ENCODE measurements at regions not wholly inside any gene's neighbourhood (a gene's known extent, or its start where the extent isn't known, plus 50 kb on each side); places are given as distances from the start of the nearest gene placed in this dataset.

GRCh38 chr1:239906394-239906793 is 185.3 kb upstream of the FMN2 start:
- no peaks in the 10 kb centered on the region for H3K9me2 ChIP-seq (replicated peaks; ENCODE audit: insufficient read depth)
- no peaks in the 10 kb centered on the region for H3K79me2 ChIP-seq
- no peaks in the 10 kb centered on the region for H4K20me1 ChIP-seq (ENCODE audit: insufficient read depth, poor library complexity, severe bottlenecking)
- DNase-seq (ENCODE audit: low spot score): no peak
- H3K9me3 ChIP-seq (ENCODE audit: low read depth): no peaks in the 10 kb centered on the region
- no peak overlapping the region for H2AFZ ChIP-seq
- H3K27me3 ChIP-seq: no peaks in the 10 kb centered on the region
- H3K36me3 ChIP-seq (replicated peaks; ENCODE audit: insufficient read depth, low read depth): no peaks in the 10 kb centered on the region
- TF ChIP-seq EZH2 (IDR thresholded peaks at IDR 0.05; ENCODE audit: borderline replicate concordance) (no peak), EZH2phosphoT487 (IDR thresholded peaks at IDR 0.05; ENCODE audit: low read depth, severe bottlenecking, unreplicated experiment) (no peak), CTCF (IDR thresholded peaks at IDR 0.05; ENCODE audit: poor library complexity) (no peak)
- no peak overlapping the region for H3K27ac ChIP-seq
- no peak overlapping the region for H3K4me2 ChIP-seq
- H3K4me3 ChIP-seq: no peak overlapping the region
- WGBS (ENCODE audit: low lambda C conversion rate, missing lambda C conversion rate): 75% methylated on average over 5 of the region's 5 CpGs
- no peaks in the 10 kb centered on the region for H3K4me1 ChIP-seq (ENCODE audit: insufficient read depth)

- DNase-seq (ENCODE audit: low spot score): peak; percentile 73
- Histone ChIP-seq H3K79me2 (no peaks in the 10 kb centered on the region), H3K4me1 (ENCODE audit: insufficient read depth) (no peaks in the 10 kb centered on the region), H3K36me3 (replicated peaks; ENCODE audit: insufficient read depth, low read depth) (no peaks in the 10 kb centered on the region), H3K27me3 (no peaks in the 10 kb centered on the region), H3K4me3 (no peak overlapping the region), H3K9me2 (replicated peaks; ENCODE audit: insufficient read depth) (no peaks in the 10 kb centered on the region), H2AFZ (no peak overlapping the region), H3K9me3 (ENCODE audit: low read depth) (no peaks in the 10 kb centered on the region), H3K4me2 (no peak overlapping the region), H4K20me1 (ENCODE audit: insufficient read depth, poor library complexity, severe bottlenecking) (no peaks in the 10 kb centered on the region), H3K27ac (peak overlapping the region; percentile 65)
- no peak for TF ChIP-seq EZH2 (IDR thresholded peaks at IDR 0.05; ENCODE audit: borderline replicate concordance)
- TF ChIP-seq EZH2phosphoT487 (IDR thresholded peaks at IDR 0.05; ENCODE audit: low read depth, severe bottlenecking, unreplicated experiment): no peak
- no peak for TF ChIP-seq CTCF (IDR thresholded peaks at IDR 0.05; ENCODE audit: poor library complexity)
- 70% methylated on average over 10 of the region's 10 CpGs for WGBS (ENCODE audit: low lambda C conversion rate, missing lambda C conversion rate)
Observed at GRCh38 chr1:239909898-239910297, 181.8 kb upstream of the FMN2 start.

- H3K27ac ChIP-seq: no peak overlapping the region
Observed at GRCh38 chr1:239912471-239912870, 179.2 kb upstream of the FMN2 start.

More at GRCh38 chr1:239912471-239912870, 179.2 kb upstream of the FMN2 start:
- WGBS (ENCODE audit: low lambda C conversion rate, missing lambda C conversion rate): 84% methylated on average over 6 of the region's 6 CpGs
- no peak for TF ChIP-seq EZH2phosphoT487 (IDR thresholded peaks at IDR 0.05; ENCODE audit: low read depth, severe bottlenecking, unreplicated experiment)
- TF ChIP-seq CTCF (IDR thresholded peaks at IDR 0.05; ENCODE audit: poor library complexity): no peak
- TF ChIP-seq EZH2 (IDR thresholded peaks at IDR 0.05; ENCODE audit: borderline replicate concordance): no peak
- H3K79me2 ChIP-seq: no peaks in the 10 kb centered on the region
- H3K4me3 ChIP-seq: no peak overlapping the region
- no peaks in the 10 kb centered on the region for H3K9me3 ChIP-seq (ENCODE audit: low read depth)
- H3K27me3 ChIP-seq: no peaks in the 10 kb centered on the region
- H3K4me1 ChIP-seq (ENCODE audit: insufficient read depth): no peaks in the 10 kb centered on the region
- no peaks in the 10 kb centered on the region for H3K36me3 ChIP-seq (replicated peaks; ENCODE audit: insufficient read depth, low read depth)
- no peak for DNase-seq (ENCODE audit: low spot score)
- no peak overlapping the region for H2AFZ ChIP-seq
- no peaks in the 10 kb centered on the region for H4K20me1 ChIP-seq (ENCODE audit: insufficient read depth, poor library complexity, severe bottlenecking)
- H3K9me2 ChIP-seq (replicated peaks; ENCODE audit: insufficient read depth): no peaks in the 10 kb centered on the region
- H3K4me2 ChIP-seq: no peak overlapping the region

All from hepatocyte (in vitro differentiated cells).